Ramos (cell line): ENCODE measurements at regions not wholly inside any gene's neighbourhood (a gene's known extent, or its start where the extent isn't known, plus 50 kb on each side); places are given as distances from the start of the nearest gene placed in this dataset.

Experiments used
- in situ Hi-C: fragments of 300-500 bp; cut with MboI; formaldehyde crosslinking; loops from one replicate; pipeline ENCODE4 v1.14.3; 2022; ENCODE audit warnings: low sequenced_read_pairs; ENCODE audit not compliant: unreplicated experiment

DNA sequence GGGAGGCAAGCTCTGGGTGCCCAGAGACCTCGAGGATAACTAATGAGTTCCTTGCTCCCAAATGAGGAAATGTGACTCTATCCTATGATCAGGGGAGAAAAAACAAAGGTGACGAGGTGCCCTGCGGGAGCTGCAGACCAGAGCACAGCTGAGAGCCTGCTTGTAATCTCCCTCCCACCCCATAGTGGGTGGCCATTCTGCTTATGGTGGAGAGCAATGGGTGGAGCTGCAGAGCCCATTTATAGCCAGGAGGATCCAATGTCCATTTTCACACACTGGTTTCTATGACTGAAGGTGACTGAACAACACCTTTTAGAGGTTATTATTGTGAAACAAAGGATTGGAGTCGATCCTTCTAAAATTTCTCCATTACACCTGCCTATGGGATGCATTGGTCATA lies 153.3 kb downstream of the COL6A3 start:
- in situ Hi-C loops: no loop called here

DNA sequence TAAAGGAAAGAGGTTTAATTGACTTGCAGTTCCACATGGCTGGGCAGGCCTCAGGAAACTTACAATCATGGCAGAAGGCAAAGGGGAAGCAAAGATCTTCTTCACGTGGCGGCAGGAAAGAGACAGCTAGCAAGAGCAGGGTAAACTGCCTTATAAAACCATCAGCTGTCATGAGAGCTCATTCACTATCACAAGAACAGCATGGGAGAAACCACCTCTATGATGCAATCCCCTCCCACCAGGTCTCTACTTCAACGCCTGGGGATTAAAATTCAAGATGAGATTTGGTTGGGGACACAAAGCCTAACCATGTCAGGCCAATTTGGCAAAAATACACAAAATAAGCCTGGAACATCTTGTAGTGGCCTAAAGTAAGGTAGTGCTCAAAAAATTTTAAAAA lies 152.6 kb downstream of the COL6A3 start:
- in situ Hi-C loops: no loop called here

DNA sequence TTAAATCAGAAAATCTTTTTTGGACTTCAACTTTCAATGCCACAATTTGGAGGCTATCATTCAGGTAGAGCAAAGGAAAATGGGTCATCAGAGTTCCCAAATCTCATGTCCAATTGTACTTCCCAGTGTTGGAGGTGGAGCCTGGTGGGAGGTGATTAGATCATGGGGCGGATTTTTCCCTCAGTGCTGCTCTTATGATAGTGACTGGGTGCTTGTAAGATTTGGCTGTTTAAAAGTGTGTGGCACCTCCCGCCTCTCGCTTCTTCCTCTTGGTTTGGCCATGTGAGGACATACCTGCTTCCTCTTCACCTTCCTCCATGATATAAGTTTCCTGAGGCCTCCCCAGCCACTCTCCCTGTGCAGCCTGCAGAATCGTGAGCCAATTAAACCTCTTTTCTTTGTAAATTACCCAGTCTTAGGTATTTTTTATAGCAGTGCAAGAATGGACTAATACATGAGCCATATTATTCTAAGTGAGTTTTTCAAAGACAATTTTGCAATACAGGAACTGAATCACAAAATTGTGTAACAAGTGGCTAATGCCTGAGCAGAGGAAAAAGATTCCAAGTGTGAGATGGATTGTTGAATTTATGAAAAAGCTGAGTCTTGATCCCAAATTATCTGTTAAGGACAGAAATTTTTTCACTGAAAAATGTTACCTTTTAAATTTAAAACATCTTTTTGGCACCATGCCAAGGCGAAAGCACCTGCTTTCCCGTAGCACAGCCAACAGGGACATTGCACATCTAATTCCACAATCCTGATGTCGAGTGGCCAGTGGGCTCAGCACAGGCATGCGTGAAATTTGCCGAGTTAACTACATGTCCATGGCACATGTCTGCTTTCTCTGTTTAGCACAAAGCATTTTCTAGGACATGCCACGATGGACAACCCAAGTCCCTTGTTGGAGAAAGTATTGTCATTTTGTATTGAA lies 150.9 kb downstream of the COL6A3 start:
- in situ Hi-C loops: no loop called here

- in situ Hi-C loops: no loop called here
Measured at GRCh38 chr2:237264480-237265219, 149.3 kb downstream of the COL6A3 start.

GRCh38 chr2:237268004-237268708 lies 145.8 kb downstream of the COL6A3 start:
- in situ Hi-C loops: no loop called here

DNA sequence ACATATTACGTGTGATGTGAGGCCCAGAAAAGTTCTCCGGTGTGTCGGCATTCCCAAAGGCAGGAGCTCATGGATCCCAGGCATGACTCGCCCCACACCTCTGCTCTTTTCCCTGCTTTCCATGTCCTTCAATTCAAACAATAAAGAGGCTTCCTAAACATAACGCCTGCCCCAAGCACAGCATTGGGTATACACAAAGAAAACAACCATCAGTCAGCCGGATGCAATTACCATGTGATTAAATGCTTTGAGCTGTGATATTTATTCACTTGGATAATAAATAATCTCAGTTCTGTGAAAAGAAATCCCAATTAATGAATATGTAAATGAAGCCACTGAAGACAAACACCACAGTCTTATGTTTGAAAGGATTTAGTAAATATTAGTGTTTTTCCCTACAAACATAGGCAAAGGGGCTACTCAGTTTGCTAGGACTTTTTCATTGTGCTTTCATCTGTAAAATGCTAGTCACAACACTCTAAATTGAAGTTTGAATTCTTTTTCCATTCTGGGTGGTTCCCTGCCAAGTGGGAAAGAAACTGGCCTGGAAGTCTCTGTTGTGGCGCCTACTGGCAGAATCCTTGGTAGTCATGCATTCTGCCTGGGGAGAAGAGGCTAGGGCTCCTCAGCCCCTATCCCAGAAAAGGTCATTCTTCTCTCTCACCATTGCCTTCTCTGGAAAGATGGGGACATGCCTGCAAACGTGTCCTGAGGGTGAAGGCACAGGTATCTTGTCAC lies 144.7 kb downstream of the COL6A3 start:
- in situ Hi-C loops: no loop called here

DNA sequence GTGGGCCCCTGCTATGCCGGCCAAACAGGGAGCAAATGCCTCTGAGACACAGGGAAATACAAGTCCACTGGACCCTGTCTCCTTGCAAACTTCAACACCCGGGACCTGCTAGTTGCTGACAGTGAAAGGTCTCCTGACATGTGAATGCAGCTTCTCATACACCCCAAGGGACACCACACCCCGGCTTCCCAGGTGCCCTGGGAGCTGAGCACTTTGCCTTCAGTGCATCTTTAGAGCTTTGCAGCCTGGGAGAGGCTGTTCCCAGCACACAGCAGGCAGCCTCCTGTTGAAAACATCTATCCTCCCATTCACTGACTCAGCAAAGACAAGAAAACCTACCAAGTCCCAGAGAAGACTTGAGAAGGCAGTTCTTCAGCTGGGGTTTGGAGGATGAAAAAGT lies 143.4 kb downstream of the COL6A3 start:
- in situ Hi-C loops: no loop called here

DNA sequence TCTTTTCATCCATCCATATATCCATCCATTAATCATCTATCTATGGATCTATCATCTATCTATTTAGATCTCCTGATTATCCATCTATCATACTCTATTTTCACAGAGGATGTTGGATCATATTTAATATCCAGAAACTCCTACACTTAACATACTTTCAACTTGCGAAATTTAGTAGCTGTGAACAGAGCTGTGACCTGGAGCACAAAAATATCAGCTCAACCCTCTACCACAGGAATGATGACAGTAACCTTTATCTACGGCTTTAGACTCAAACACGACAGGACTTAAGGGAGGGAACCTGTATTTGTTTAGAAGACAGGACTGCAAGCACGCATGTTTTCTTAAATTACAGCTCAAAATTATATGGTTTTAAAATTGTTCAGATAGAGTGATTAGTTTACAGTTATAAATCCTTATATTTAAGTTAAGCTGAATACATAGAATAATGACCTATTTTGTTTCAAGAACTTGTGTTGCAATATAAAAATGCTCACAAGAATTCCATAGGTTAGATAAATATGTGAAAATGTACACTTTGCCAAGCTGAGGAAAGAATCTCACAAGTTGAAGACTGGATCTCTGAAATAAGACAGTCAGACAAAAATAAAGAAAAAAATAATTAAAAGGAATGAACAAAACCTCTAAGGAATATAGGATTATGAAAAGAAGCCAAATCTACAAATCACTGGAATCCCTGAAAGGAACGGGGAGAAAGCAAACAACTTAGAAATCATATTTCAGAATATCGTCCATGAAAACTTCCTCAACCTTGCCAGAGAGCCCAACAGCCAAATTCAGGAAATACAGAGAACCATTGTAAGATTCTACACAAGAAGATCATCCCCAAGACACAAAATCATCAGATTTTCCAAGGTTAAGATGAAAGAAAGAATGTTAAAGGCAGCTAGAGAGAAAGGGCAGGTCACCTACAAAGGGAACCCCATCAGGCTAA lies 142.0 kb downstream of the COL6A3 start:
- in situ Hi-C loops: no loop called here
